ENCODE measurements at regions not wholly inside any gene's neighbourhood (a gene's known extent, or its start where the extent isn't known, plus 50 kb on each side); places are given as distances from the start of the nearest gene placed in this dataset.
"Not testable (repeated sequence)": the region's sequence is repeated elsewhere in the genome, so short reads cannot be mapped to it uniquely, and the experiment has no call there.

DNA sequence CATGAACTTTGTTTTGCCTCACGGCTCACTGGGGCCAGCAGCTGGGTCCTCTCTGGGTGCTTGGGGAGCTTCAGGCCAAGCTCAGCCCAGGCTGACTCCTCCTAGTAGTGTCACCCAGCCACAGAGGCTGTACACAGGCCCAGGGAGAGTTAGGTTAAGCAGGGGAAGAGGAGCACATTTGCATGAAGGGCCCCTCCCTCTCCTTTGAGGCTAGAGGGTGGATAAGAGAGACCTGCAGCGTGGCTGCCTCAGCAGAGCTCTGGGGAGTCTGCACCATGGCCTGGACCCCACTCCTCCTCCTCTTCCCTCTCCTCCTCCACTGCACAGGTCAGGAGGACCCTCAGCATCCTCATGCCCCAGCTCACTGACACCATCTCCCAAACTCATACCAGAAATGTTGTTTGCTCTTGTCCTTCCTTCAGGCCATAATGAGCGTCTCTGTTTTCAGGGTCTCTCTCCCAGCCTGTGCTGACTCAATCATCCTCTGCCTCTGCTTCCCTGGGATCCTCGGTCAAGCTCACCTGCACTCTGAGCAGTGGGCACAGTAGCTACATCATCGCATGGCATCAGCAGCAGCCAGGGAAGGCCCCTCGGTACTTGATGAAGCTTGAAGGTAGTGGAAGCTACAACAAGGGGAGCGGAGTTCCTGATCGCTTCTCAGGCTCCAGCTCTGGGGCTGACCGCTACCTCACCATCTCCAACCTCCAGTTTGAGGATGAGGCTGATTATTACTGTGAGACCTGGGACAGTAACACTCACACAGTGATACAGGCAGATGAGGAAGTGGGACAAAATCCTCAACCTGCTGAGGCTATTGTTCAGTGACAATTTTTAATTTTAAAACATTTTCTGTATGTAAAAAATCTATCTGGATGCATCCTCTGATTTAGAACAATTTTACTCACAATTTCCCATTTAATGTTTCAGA lies 82.4 kb upstream of the VPREB1 start:
- no peak for DNase-seq (ENCODE audit: low read depth)
- TF ChIP-seq CTCF (conservative IDR thresholded peaks at IDR 0.05; ENCODE audit: low read depth, low read length) = no peak
- H3K4me3 ChIP-seq (ENCODE audit: low read depth, low read length) = no peak overlapping the region

DNA sequence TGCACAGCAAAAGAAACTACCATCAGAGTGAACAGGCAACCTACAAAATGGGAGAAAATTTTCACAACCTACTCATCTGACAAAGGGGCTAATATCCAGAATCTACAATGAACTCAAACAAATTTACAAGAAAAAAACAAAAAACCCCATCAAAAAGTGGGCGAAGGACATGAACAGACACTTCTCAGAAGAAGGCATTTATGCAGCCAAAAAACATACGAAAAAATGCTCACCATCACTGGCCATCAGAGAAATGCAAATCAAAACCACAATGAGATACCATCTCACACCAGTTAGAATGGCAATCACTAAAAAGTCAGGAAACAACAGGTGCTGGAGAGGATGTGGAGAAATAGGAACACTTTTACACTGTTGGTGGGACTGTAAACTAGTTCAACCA lies 83.8 kb upstream of the VPREB1 start:
- not testable (repeated sequence) for DNase-seq (ENCODE audit: low read depth); H3K4me3 ChIP-seq (ENCODE audit: low read depth, low read length)

DNA sequence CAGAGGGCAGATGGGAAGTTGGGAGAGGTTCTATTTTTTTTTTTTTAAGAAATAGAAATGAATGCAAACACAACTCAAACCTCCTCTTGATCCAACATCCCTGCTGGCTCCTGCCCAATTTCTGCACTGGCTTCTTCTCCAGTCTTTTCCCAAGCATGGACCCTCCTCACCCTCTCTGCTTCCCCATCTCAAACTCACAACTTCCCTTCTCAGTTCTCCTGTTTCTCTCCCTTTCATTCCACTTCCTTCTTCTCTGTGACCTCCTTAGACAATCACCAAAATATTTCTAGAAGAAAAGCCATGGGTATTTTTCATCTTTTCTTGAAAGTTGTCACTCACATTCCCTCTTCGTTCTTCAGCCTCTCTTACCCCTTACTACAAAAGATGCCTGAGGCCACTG lies 85.2 kb upstream of the VPREB1 start:
- no peak for TF ChIP-seq CTCF (conservative IDR thresholded peaks at IDR 0.05; ENCODE audit: low read depth, low read length)
- no peak overlapping the region for H3K4me3 ChIP-seq (ENCODE audit: low read depth, low read length)
- DNase-seq (ENCODE audit: low read depth) = no peak

DNA sequence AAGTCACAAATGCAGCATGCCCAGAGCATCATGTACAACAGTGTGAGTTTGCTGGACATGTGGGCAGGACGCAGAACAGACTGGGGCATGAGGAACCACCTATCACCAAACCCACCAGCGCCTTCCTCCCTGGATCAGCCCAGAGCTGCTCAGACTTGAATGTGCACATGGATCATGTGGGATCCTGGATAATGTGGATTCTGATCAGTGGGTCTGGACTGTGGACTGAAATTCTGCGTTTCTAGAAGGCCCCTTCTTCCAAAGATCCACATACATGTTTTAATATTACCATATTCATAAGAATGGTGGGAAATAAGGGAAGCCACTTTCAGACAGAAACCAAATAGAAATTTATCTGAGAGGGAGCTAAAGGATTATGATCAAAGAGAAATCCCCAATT lies 85.6 kb upstream of the VPREB1 start:
- no peak for TF ChIP-seq CTCF (conservative IDR thresholded peaks at IDR 0.05; ENCODE audit: low read depth, low read length)
- no peak for DNase-seq (ENCODE audit: low read depth)
- H3K4me3 ChIP-seq (ENCODE audit: low read depth, low read length) = no peak overlapping the region

DNA sequence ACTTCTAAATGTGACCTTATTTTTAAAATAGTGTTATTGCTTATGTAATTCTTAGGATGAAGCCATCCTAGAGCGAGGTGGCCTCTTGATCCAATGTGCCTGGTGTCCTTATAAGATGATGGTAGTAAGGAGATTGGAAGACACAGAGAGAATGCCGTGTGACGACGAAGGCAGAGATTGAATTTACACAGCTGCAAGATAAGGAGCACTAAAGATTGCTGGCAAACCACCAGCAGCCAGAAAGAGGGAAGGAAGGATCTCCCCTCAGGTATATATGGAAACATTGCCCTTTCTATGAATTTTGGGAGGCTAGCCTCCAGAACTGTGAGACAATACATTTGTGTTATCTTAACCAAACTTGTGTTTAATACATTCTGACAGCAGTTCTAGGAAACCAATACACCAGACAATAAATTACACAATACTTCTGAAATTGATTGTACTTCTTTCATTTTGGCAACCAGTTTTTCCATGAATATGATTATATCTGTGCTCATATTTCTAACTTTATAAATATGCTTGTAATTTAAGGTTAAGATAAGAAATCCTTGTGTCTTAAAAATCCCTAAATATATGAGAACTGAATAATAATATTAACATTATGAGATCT lies 86.3 kb upstream of the VPREB1 start:
- no peak for DNase-seq (ENCODE audit: low read depth)
- H3K4me3 ChIP-seq (ENCODE audit: low read depth, low read length) = no peak overlapping the region
- TF ChIP-seq CTCF (conservative IDR thresholded peaks at IDR 0.05; ENCODE audit: low read depth, low read length) = no peak

DNA sequence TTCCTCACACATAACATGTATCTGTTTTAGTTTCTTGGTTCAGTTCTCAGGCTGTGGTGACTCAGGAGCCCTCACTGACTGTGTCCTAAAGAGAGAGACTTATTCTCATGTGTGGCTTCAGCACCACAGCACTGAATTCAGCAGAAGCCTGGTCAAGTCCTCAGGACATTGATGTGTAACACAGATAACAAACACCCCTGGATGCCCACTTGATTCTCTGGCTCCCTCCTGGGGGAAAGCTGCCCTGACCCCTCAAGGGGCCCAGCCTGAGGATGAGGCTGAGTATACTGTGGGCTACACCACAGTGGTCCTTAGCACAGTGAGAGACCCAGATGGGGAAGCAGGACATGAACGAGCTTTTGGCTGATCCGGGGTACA lies 87.2 kb upstream of the VPREB1 start:
- no peak for DNase-seq (ENCODE audit: low read depth)
- no peak overlapping the region for H3K4me3 ChIP-seq (ENCODE audit: low read depth, low read length)
- TF ChIP-seq CTCF (conservative IDR thresholded peaks at IDR 0.05; ENCODE audit: low read depth, low read length) = no peak

GRCh38 chr22:22156716-22157347 lies 87.8 kb upstream of the VPREB1 start:
- peak; percentile 38 for DNase-seq (ENCODE audit: low read depth)
- peak; percentile 90 for TF ChIP-seq CTCF (conservative IDR thresholded peaks at IDR 0.05; ENCODE audit: low read depth, low read length)

More at GRCh38 chr22:22156716-22157347, 87.8 kb upstream of the VPREB1 start:
- no peak overlapping the region for H3K4me3 ChIP-seq (ENCODE audit: low read depth, low read length)
